PC-9 (cell line): ENCODE measurements at regions not wholly inside any gene's neighbourhood (a gene's known extent, or its start where the extent isn't known, plus 50 kb on each side); places are given as distances from the start of the nearest gene placed in this dataset.
"Not testable (repeated sequence)": the region's sequence is repeated elsewhere in the genome, so short reads cannot be mapped to it uniquely, and the experiment has no call there.

Source experiments
- BruUV-seq: library from RNA; stranded (reverse); fragments of 400-500 nt; replicated peaks from 2 replicates; lab custom pipeline; 2021; lab: Mats Ljungman, UMichigan
- CTCF ChIA-PET: fragments of 300-600 bp; sonication (Branson Sonifier 250); formaldehyde crosslinking; loops from one replicate; lab custom pipeline; 2022; ENCODE audit warnings: antibody characterized with exemption; lab: Charles Lee
- POLR2A ChIA-PET: fragments of 300-600 bp; sonication (Branson Sonifier 250); formaldehyde crosslinking; loops from one replicate; lab custom pipeline; 2022; ENCODE audit warnings: antibody characterized with exemption; ENCODE audit not compliant: unreplicated experiment; lab: Charles Lee
- DNase-seq, 2 experiments: peaks; one replicate each; pipeline versions ENCODE4 v3.0.0 to v3.0.0-alpha.2; 2015 to 2022; ENCODE audit warnings: mixed read lengths in 1 of 2
- H2AFZ ChIP-seq: fragments of 200-600 bp; sonication (generic); 2 replicates; pipeline ENCODE4 v1.8.1; 2017; ENCODE audit warnings: antibody characterized with exemption
- H3F3A ChIP-seq: fragments of 200-600 bp; sonication (generic); 2 replicates; pipeline ENCODE4 v1.8.1; 2017; ENCODE audit warnings: antibody characterized with exemption, mild to moderate bottlenecking, low read depth; ENCODE audit not compliant: insufficient read depth
- H3K27ac ChIP-seq: fragments of 200-600 bp; sonication (generic); 2 replicates; pipeline ENCODE4 v1.6.1; 2016; ENCODE audit warnings: mixed run types
- H3K27me3 ChIP-seq: fragments of 200-600 bp; sonication (generic); 2 replicates; pipeline ENCODE4 v1.6.1; 2016; ENCODE audit warnings: low read depth, mixed run types; ENCODE audit not compliant: insufficient read depth
- H3K36me3 ChIP-seq: fragments of 200-600 bp; sonication (generic); 2 replicates; pipeline ENCODE4 v1.6.1; 2016; ENCODE audit warnings: low read depth, mixed run types
- H3K4me1 ChIP-seq: fragments of 200-600 bp; sonication (generic); replicated peaks from 2 replicates; pipeline ENCODE4 v1.6.1; 2016; ENCODE audit warnings: mixed run types; ENCODE audit not compliant: insufficient read depth
- H3K4me2 ChIP-seq: fragments of 200-600 bp; sonication (generic); 2 replicates; pipeline ENCODE4 v1.6.1; 2017; ENCODE audit warnings: mixed run types
- H3K4me3 ChIP-seq: fragments of 200-600 bp; sonication (generic); 2 replicates; pipeline ENCODE4 v1.6.1; 2016; ENCODE audit warnings: mixed run types
- H3K79me2 ChIP-seq: fragments of 200-600 bp; sonication (generic); 2 replicates; pipeline ENCODE4 v1.6.1; 2017; ENCODE audit warnings: low read depth, mixed run types
- H3K9me2 ChIP-seq: fragments of 200-600 bp; sonication (generic); 2 replicates; pipeline ENCODE4 v1.8.1; 2017; ENCODE audit warnings: mild to moderate bottlenecking; ENCODE audit not compliant: insufficient read depth
- H3K9me3 ChIP-seq: fragments of 200-600 bp; sonication (generic); 2 replicates; pipeline ENCODE4 v1.8.1; 2016; ENCODE audit warnings: low read depth; ENCODE audit not compliant: insufficient read depth
- H4K20me1 ChIP-seq: fragments of 200-600 bp; sonication (generic); 2 replicates; pipeline ENCODE4 v1.8.1; 2017; ENCODE audit not compliant: insufficient read depth
- EZH2 ChIP-seq: fragments of 200-600 bp; sonication (generic); IDR thresholded peaks from 2 replicates; pipeline ENCODE4 v1.8.0; 2017; ENCODE audit warnings: antibody characterized with exemption, low read depth
- intact Hi-C: fragments of 100-400 bp; cut with micrococcal nuclease; formaldehyde crosslinking; loops from one replicate; pipeline ENCODE4 v1.10.0; 2022; ENCODE audit not compliant: unreplicated experiment
- TF ChIP-seq, protein P1 (sequence below): fragments of 200-600 bp; sonication (generic); conservative IDR thresholded peaks from 2 replicates; pipeline ENCODE4 v1.6.1; 2017; ENCODE audit warnings: mixed run types, antibody characterized with exemption, mild to moderate bottlenecking, moderate library complexity

DNA sequence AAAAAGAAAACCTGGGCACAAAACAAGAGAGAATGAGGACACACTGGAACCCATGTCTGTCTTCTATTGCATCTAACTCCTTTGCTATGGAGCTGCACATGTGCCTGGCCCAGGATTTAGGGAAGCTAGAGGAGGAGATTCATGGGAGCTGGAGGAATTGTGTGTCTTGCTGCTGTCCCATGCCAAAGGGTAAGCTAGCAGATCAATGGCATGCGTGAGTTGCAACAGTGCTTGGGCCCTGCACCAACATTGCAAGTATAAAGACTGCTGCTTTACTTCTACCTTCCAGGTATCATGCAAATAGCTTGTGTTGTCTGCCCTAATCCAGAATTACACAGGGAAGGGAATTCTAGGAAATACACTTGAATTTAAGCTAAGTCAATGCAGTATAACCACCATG, 196.4 kb upstream of the IGF1 start:
- CTCF ChIA-PET, result no interaction called here
- BruUV-seq, result no TSS peak
- Histone ChIP-seq H3K27ac (no peak overlapping the region), H3K9me3 (peaks cover 6% of the 10 kb centered on the region), H3K27me3 (no peaks in the 10 kb centered on the region), H3K4me2 (no peak overlapping the region), H4K20me1 (no peaks in the 10 kb centered on the region), H3K9me2 (no peaks in the 10 kb centered on the region), H3K4me3 (no peak overlapping the region), H3K79me2 (no peaks in the 10 kb centered on the region), H3F3A (no peaks in the 10 kb centered on the region), H3K4me1 (no peaks in the 10 kb centered on the region), H2AFZ (no peak overlapping the region), H3K36me3 (no peaks in the 10 kb centered on the region)
- intact Hi-C loops, result no loop called here
- TF ChIP-seq, protein P1, sequence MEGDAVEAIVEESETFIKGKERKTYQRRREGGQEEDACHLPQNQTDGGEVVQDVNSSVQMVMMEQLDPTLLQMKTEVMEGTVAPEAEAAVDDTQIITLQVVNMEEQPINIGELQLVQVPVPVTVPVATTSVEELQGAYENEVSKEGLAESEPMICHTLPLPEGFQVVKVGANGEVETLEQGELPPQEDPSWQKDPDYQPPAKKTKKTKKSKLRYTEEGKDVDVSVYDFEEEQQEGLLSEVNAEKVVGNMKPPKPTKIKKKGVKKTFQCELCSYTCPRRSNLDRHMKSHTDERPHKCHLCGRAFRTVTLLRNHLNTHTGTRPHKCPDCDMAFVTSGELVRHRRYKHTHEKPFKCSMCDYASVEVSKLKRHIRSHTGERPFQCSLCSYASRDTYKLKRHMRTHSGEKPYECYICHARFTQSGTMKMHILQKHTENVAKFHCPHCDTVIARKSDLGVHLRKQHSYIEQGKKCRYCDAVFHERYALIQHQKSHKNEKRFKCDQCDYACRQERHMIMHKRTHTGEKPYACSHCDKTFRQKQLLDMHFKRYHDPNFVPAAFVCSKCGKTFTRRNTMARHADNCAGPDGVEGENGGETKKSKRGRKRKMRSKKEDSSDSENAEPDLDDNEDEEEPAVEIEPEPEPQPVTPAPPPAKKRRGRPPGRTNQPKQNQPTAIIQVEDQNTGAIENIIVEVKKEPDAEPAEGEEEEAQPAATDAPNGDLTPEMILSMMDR, result no peak
- no peak for TF ChIP-seq EZH2
- POLR2A ChIA-PET, result no interaction called here
- DNase-seq, result no peak

DNA sequence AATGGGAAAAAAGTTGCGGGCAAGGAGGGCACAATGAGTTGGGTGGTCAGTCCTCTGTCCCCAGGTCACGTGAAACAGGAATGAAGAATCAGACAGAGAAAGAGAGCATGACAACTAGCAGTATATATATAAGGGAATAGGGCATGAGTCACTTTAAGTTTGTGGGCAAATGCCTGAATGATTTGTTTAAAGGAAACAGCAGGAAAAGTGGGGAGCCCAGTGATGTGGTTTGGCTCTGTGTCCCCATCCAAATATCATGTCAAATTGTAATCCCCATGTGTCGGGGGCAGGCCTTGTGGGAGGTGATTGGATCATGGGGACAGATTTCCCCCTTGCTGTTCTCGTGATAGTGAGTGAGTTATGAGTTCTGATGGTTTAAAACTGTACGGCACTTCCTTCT, 195.3 kb upstream of the IGF1 start:
- Histone ChIP-seq H3K79me2 (no peaks in the 10 kb centered on the region), H3K4me3 (no peak overlapping the region), H3K9me3 (peaks cover 6% of the 10 kb centered on the region), H3K4me1 (no peaks in the 10 kb centered on the region), H3K9me2 (no peaks in the 10 kb centered on the region), H3F3A (no peaks in the 10 kb centered on the region), H3K27me3 (no peaks in the 10 kb centered on the region), H3K4me2 (no peak overlapping the region), H3K36me3 (no peaks in the 10 kb centered on the region), H2AFZ (no peak overlapping the region), H4K20me1 (no peaks in the 10 kb centered on the region), H3K27ac (no peak overlapping the region)
- BruUV-seq, result no TSS peak
- no peak for DNase-seq
- intact Hi-C loops, result no loop called here
- ChIA-PET CTCF (no interaction called here), POLR2A (interaction anchor here (0.7 kb wide), 1 partner anchor 32 kb away, joined by 4 read pairs; no protein-coding TSS in a partner anchor)
- TF ChIP-seq, protein P1, result no peak
- no peak for TF ChIP-seq EZH2

DNA sequence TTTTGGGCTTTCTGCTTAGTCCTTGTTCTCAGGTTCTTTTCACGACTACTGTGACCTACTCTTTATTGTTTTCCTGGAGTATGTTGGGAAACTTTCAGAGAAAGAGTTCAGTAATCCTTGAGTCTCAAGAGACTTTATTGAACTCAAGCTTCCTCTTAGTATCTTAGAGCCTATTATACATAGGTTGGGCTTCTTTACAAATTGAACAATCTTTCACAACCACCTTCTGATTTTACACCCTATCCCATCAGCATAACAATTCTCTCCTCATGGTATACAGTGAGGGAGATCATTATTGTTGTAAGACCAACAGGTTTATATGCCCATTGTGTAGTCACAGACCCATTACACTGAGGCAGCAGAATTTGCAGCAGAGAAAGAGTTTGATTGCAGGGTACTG, 193.2 kb upstream of the IGF1 start:
- intact Hi-C loops, result no loop called here
- POLR2A ChIA-PET, result no interaction called here
- Histone ChIP-seq H3K79me2 (no peaks in the 10 kb centered on the region), H3K4me3 (no peak overlapping the region), H3K27me3 (no peaks in the 10 kb centered on the region), H3K36me3 (no peaks in the 10 kb centered on the region), H3K4me2 (no peak overlapping the region), H3K9me2 (no peaks in the 10 kb centered on the region), H3K27ac (no peak overlapping the region), H4K20me1 (no peaks in the 10 kb centered on the region), H3K4me1 (no peaks in the 10 kb centered on the region), H3F3A (no peaks in the 10 kb centered on the region), H3K9me3 (peaks cover 6% of the 10 kb centered on the region), H2AFZ (no peak overlapping the region)
- CTCF ChIA-PET, result no interaction called here
- no peak for DNase-seq
- BruUV-seq, result no TSS peak
- TF ChIP-seq, protein P1, result no peak
- no peak for TF ChIP-seq EZH2

DNA sequence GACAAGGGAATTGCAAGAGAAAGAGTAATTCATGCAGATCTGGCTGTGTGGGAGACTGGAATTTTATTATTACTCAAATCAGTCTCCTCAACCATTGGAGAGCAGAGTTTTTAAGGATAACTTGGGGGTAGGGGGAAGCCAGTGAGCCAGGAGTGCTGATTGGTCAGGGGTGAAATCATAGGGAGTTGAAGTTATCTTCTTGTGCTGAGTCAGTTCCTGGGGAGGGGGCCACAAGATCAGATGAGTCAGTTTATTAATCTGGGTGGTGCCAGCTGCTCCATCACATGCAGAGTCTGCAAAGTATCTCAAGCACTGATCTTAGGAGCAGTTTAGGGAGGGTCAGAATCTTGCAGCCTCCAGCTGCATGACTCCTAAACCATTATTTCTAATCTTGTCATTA, 191.8 kb upstream of the IGF1 start:
- H3K4me3 ChIP-seq, H3F3A ChIP-seq, CTCF ChIA-PET, H3K9me3 ChIP-seq, intact Hi-C loops, H3K27ac ChIP-seq, H3K4me2 ChIP-seq, H3K9me2 ChIP-seq, H3K27me3 ChIP-seq, POLR2A ChIA-PET, H3K4me1 ChIP-seq, H4K20me1 ChIP-seq, H3K79me2 ChIP-seq, BruUV-seq, H2AFZ ChIP-seq, H3K36me3 ChIP-seq, DNase-seq: not testable (repeated sequence)
